LNCaP clone FGC (cell line): ENCODE measurements at regions not wholly inside any gene's neighbourhood (a gene's known extent, or its start where the extent isn't known, plus 50 kb on each side); places are given as distances from the start of the nearest gene placed in this dataset.

Experiments used
- DNase-seq: peaks from one replicate; pipeline ENCODE4 v3.0.0-alpha.2; 2011; ENCODE audit warnings: low read depth
- H3K4me3 ChIP-seq: 2 replicates; pipeline ENCODE4 v1.5.1; 2011; ENCODE audit warnings: mild to moderate bottlenecking, low read depth, low read length, control low read depth
- CTCF ChIP-seq: IDR thresholded peaks from 2 replicates; pipeline ENCODE4 v1.5.1; 2012; ENCODE audit warnings: mild to moderate bottlenecking; ENCODE audit not compliant: control insufficient read depth, insufficient read depth; ENCODE audit errors: extremely low read depth

DNA sequence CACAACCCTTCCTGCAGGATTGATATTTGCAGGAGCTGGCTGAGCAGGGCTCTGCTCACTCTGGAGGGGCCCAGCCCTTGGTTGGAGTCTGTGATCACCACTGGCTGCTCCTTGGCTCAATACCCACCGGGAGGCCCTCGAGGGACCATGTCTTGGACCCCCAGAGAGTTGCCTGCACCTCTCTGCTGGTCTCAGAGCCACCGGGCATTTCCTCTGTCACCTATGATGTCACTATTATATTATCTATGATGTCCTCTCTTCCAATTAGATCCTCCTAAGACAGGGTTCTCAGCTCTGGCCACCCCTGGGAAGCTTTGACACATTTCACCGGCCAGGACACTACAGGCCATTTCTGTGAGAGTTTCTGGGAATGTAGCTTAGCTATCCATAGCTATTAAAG is 113.1 kb downstream of the PDCL3 start:
- DNase-seq: no peak
- TF ChIP-seq CTCF: no peak
- no peak overlapping the region for H3K4me3 ChIP-seq

DNA sequence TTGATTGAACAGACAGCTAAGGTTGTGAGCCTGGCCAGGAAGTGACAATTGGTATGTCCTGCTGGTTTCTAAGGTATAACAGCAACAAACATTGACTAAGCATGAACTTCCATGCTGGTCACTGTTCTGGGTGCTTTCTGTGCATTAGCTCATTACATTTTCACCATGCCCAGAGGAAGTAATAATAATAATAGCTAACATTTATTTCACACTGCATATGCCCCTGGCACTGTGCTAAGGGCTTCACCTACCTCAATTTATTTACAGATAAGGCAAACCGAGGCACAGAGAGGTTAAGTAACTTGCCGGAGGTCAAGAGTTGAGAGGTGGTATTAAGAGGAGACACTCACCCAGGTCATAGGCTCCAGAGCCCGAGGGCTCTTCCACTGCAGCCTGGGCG is 113.6 kb downstream of the PDCL3 start:
- no peak for TF ChIP-seq CTCF
- H3K4me3 ChIP-seq: no peak overlapping the region
- no peak for DNase-seq

- no peak for TF ChIP-seq CTCF
- no peak for DNase-seq
Observed at GRCh38 chr2:100677611-100678185, 114.9 kb downstream of the PDCL3 start.

DNA sequence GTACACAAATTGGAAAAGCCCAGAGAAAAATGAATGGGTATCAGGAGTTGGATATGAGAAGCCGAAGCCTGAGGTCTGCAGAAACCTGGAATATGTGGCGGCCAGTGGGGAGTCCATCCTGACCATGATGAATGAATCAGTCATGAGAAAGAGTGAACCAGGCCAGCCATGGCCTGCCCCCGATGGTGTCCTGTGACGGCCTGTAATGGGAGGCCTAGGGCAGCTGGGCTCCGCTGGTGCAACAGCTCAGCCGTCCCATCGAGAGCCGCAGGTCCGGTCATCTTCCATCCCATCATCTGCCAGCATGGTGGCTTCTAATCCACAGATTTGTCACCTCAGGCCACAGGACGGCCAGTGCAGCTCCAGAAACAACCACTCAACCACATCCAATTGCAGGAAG is 116.4 kb downstream of the PDCL3 start:
- TF ChIP-seq CTCF: no peak
- H3K4me3 ChIP-seq: no peak overlapping the region
- DNase-seq: no peak

More at GRCh38 chr2:100677611-100678185, 114.9 kb downstream of the PDCL3 start:
- H3K4me3 ChIP-seq: no peak overlapping the region

DNA sequence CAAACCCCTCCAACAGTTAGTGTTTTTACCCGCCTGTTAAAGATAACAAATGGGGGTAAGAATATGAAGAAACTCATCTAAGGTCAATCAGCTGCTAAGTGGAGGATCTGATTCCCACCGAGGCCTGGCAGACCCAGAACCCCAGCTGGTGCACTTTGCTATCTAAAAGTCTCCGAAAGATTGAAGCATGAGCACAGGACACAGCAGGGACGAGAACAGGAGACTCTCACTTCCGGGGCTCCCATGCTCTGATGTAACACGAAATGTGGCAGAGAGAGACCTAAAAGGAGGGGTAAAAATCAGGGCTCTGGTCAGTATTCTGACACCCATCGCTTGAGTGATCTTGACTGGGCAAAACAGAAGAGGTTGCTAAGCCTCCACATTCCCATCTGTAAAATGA is 119.7 kb downstream of the PDCL3 start:
- TF ChIP-seq CTCF: no peak
- H3K4me3 ChIP-seq: no peak overlapping the region
- DNase-seq: no peak

DNA sequence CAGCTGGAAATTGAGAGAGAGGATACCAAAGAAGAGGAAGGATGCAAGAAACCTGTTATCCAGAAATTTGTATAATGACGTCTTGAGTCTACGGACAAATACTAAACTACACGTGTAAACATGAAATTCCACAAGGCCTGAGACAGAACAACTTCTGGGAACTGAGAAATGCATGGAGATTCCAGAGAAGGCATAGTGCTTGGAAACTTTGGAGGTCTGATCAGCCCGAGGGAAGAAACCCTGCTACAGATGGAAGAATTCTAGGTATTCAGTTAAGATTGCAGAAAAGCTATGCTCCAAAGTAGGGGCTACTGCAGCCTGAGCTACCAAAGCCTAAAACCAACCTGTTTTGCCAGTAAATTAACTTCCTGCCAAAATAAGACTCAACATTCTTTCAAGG is 120.4 kb downstream of the PDCL3 start:
- no peak for TF ChIP-seq CTCF
- no peak for DNase-seq
- H3K4me3 ChIP-seq: no peak overlapping the region

DNA sequence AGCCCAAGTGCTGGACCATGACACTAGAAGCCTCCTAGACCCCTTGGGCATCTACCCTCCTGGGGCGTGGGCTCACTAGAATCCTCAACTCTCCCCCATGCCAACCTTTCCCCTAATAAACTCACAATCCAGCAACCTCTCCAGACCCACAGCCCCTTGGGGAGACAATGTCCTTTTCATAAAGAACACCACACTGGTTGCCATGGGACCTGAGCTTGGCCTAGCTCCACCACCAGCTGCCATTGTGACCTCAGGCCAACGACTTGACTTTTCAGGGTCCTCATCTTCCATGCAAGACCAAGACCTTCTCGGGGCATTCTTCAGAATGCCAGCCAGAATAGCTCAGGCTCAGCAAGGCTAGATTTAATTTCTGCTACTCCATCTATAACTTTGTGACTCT is 128.1 kb upstream of the NPAS2 start:
- no peak for TF ChIP-seq CTCF
- no peak for DNase-seq
- H3K4me3 ChIP-seq: no peak overlapping the region
